ENCODE measurements at regions not wholly inside any gene's neighbourhood (a gene's known extent, or its start where the extent isn't known, plus 50 kb on each side); places are given as distances from the start of the nearest gene placed in this dataset.

GRCh38 chr11:91160661-91161060 is 937.8 kb upstream of the CHORDC1 start:
- TF ChIP-seq RAD21 (IDR thresholded peaks at IDR 0.05; ENCODE audit: low read depth) = no peak
- no peak for TF ChIP-seq CREB1 (IDR thresholded peaks at IDR 0.05; ENCODE audit: low read depth)
- no peak for TF ChIP-seq NFIC (IDR thresholded peaks at IDR 0.05)
- TF ChIP-seq MAX (IDR thresholded peaks at IDR 0.05) = no peak
- TF ChIP-seq TCF12 (IDR thresholded peaks at IDR 0.05; ENCODE audit: low read depth) = no peak
- TF ChIP-seq TEAD4 (IDR thresholded peaks at IDR 0.05) = no peak
- TF ChIP-seq USF1 (IDR thresholded peaks at IDR 0.05) = no peak
- TF ChIP-seq REST (IDR thresholded peaks at IDR 0.05; ENCODE audit: low read depth) = no peak
- TF ChIP-seq YY1 (IDR thresholded peaks at IDR 0.05; ENCODE audit: low read depth) = no peak
- TF ChIP-seq CEBPB (IDR thresholded peaks at IDR 0.05) = no peak
- TF ChIP-seq EP300 (IDR thresholded peaks at IDR 0.05; ENCODE audit: borderline replicate concordance) = no peak
- TF ChIP-seq TAF1 (IDR thresholded peaks at IDR 0.05; ENCODE audit: low read depth) = no peak
- TF ChIP-seq EGR1 (IDR thresholded peaks at IDR 0.05) = no peak
- TF ChIP-seq ZBTB7A (IDR thresholded peaks at IDR 0.05; ENCODE audit: low read depth) = no peak

Data from Ishikawa (cell line).